ENCODE measurements at regions not wholly inside any gene's neighbourhood (a gene's known extent, or its start where the extent isn't known, plus 50 kb on each side); places are given as distances from the start of the nearest gene placed in this dataset.
"Not testable (repeated sequence)": the region's sequence is repeated elsewhere in the genome, so short reads cannot be mapped to it uniquely, and the experiment has no call there.

- DNase-seq, result no peak
Observed at GRCh38 chr2:82257796-82258555, 1953.4 kb upstream of the LRRTM1 start.

DNA sequence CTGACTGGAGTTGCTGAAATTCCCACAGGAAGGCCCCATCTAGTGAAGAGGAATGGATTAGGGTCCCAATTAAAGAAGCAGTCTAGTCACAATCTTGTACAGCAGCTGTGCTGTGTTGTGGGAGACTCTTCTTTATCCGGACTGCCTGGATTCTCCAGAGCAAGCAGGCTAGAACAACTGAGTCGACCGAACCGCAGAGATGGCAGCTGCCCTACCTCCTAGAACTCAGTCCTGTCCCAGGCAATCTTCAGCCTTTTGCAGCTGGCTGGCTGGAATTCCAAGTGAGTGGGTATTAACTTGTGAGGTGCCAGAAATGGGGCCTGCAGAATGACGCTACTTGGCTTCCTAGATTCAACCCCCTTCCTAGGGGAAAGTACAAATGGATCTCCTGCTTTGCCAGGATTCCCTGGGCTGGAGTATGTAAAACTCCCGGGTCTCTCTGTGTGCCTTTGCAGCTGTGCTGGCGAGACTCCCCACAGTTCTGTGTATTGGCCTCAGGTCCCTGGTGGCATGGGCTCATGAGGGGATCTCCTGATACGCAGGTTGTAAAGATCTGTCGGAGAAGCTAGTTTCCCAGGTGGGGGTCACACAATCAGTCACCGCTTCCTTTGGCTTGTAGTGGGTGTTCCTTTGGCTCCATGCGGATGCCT lies 1952.6 kb upstream of the LRRTM1 start:
- DNase-seq, result no peak

DNA sequence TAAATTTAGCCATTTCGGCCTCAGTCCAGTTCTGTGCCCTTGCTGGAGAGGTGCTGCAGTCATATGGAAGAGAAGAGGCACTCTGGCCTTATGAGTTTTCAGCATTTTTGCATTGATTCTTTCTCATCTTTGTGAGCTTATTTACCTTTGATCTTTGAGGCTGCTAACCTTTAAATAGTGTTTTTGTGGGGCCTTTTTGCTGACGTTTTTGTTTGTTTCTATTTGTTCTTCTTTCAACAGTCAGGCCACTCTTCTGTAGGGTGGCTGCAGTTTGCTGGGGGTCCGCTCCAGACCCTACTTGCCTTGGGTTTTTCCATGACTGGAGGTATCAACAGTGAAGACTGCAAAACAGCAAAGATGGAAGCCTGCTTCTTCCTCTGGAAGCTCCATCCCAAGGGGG lies 1951.7 kb upstream of the LRRTM1 start:
- no peak for DNase-seq

GRCh38 chr2:82254728-82255127 lies 1950.2 kb upstream of the LRRTM1 start:
- DNase-seq, result no peak

DNA sequence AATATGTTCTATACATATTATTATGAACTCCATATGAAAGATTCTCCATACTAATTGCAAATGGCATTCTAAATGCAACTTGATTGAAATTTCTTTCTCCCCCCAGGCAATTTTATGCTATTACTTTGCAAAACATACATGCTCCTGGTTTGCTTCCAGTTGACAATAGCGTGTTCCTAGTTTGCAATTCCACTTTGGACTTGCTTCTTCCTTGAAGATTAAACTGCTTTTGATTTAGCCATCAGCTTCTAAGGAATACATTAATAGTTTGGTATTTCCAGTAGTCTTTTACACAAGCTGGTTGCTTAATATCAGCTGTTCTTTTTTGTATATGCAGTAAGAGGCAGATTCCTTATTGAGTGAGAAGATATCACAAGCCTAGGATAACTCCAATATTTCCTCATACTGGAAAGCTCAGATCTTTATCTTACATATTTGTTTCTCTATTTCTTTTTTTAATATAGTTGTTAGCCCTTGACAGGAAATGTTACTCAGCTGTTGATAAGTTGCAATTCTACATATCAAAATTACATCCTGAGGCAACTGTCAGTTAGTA lies 1941.7 kb upstream of the LRRTM1 start:
- DNase-seq, result no peak

DNA sequence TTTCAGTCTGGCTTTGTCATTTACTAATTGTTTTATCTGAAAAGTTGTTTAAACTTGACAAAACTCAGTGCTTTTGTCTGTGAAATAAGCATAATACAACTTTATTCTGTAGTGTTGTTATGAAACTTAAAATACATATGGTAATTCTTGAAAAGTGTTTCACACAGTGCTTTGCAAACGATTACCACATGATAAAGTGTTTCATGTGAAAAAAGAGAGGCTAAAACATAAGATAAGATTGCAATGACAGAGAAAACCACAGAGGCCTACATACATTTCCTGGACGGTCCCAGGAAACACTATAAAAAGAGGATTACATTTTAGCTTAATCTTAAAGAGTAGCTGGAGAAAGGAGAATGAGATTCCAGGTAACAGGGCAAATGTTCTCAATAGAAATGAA lies 1934.6 kb upstream of the LRRTM1 start:
- DNase-seq, result no peak

DNA sequence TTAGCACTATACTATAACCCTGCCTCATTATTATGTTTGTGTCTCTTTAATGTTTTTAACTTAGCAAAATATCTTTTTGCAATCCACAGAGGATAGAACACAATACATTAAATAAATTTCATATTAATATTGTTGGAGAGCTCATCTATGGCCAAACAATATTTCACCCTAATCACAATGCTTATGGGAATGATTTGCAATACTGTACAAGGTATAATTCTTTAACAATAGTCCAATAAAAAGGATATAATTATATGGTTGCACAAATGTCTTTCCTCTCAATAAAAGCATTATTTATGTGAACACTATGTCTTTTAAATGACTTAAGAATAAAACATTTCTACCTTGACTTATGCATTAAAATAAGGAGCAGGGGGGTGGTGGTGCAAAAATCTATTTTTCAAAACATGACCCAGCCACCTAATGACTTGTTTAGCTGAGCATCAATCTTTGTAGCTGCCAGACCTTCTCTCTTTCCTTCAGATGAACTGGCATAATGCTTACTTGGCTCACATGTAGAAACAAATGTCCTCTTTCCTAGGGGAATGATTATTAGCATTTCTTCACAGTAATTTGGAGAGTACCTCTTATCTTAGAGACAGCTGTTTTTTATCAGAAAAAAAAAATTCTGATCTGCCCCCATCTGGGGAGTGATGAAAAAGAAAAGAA lies 1933.6 kb upstream of the LRRTM1 start:
- no peak for DNase-seq

GRCh38 chr2:82234283-82234874 lies 1929.8 kb upstream of the LRRTM1 start:
- no peak for DNase-seq

- DNase-seq, result no peak
Observed at GRCh38 chr2:82233806-82234205, 1929.3 kb upstream of the LRRTM1 start.

- no peak for DNase-seq
Observed at GRCh38 chr2:82230406-82230805, 1925.9 kb upstream of the LRRTM1 start.

- no peak for DNase-seq
Observed at GRCh38 chr2:82226441-82226840, 1921.9 kb upstream of the LRRTM1 start.

GRCh38 chr2:82224301-82224940 lies 1919.9 kb upstream of the LRRTM1 start:
- DNase-seq, result no peak

DNA sequence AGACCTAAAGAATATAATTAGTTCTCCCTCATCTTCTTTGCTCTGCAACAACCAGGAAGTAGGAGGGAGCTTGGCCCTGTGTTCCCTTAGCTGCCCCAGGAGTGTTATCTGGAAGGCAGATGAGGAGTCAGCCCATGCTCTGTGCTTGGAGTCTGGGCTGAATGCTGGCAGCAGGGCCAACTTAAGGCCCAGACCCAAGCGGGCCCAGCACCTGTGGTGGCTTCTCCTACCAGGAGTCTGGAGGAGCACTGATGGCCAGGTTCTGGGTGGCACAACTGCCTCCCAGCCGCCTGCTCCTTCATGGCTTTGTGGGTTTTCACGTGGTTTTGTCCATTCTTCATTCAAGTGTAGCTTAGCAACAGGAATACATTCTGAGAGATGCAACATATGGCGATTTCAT lies 1910.7 kb upstream of the LRRTM1 start:
- no peak for DNase-seq

DNA sequence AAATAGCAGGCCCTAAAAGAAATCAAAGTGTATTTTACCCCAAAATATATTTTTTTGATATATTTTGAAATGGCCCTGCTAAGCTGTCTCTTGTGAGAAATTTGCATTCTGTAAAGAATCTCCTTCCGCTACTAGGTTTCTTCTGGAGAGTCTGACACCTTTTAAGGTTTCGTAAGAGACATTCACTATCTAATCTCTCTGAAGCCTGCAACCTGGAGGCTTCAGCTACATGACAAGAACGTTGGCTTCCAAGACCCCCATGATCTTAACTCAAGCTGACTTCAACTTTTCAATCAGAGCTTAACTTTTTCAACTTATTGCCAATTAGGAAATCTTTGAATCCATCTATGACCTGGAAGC lies 1894.9 kb upstream of the LRRTM1 start:
- DNase-seq, result no peak

DNA sequence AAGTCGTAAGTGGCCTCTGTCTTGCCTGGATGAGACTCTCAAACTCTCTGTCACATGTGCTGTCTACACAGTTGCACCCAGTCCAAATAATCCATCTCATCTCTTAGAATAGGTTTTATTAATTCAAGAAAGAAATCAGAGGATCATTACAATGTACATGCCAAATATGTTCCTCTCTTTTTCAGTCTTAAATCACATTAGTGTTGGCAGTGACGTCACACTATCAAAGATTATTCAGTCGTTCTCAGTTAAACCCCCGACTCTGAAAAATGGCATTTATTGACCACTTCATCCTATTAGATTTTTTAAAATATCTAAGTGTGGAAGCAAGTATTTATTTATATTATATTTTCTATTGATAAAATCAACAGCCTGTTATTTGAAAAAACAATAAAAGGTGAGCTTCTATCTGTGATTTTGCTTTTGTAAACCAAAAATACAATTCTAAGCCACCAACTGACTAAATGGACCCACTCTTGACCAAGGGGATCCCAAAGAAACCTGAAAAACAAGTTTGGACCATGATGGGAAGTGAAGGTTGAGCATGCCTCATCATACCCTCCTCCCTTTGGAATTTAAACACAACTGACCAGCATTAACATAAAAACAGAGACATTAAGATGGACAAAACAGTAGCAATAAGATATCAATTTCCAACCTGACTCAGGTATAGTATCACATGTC lies 1894.4 kb upstream of the LRRTM1 start:
- no peak for DNase-seq

- no peak for DNase-seq
Observed at GRCh38 chr2:82182270-82182669, 1877.7 kb upstream of the LRRTM1 start.

DNA sequence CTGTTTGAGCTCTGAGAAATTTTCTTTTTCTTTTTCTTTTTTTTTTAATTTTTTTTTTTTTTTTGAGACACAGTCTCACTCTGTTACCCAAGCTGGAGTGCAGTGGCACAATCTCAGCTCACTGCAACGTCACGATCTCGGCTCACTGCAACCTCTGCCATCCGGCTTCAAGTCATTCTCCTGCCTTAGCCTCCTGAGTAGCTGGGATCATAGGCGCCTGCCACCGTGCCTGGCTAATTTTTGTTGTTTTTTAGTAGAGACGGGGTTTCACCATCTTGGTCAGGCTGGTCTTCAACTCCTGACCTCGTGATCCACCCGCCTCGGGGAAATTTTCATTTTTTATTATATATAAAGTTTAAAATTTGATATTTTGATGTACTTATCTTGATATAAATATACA lies 1870.7 kb upstream of the LRRTM1 start:
- not testable (repeated sequence) for DNase-seq

DNA sequence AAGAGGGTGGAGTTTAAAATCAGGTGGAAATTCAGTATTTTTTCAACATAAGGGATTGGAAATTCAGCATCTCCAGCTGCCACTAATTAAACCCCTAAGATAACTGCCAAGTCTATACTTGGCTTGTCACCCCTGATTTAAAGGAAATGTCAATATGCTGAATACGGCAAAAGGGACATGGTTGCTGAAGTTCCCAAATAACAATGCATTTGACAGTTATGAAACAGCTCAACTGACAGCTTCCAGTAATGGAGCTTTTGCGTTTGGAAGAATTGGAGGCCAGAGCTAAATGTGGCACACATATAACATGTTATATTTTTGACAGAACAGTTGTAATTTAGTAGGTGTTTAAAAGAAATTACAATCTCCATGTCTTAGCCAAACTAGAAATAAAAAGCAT lies 1867.9 kb upstream of the LRRTM1 start:
- no peak for DNase-seq

GRCh38 chr2:82169379-82169778 lies 1864.8 kb upstream of the LRRTM1 start:
- no peak for DNase-seq

DNA sequence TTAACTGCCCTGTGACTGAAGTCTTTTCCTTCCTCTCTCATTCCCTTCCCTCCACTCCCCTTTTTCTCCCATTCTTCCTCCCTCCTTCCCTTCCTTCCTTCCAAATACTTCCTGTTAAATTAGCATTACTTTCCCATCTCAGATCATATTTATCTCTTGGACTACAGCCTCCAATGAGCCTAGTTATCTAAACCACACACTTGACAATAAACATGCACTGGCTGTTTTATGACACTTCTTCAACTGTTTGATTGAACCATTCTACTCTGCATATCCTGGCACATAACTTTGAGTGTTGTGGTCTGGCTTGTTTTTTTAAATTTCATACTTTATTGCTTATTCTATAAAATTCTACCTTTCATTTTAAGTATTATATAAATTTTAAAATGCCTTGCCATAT lies 1860.8 kb upstream of the LRRTM1 start:
- DNase-seq, result no peak

DNA sequence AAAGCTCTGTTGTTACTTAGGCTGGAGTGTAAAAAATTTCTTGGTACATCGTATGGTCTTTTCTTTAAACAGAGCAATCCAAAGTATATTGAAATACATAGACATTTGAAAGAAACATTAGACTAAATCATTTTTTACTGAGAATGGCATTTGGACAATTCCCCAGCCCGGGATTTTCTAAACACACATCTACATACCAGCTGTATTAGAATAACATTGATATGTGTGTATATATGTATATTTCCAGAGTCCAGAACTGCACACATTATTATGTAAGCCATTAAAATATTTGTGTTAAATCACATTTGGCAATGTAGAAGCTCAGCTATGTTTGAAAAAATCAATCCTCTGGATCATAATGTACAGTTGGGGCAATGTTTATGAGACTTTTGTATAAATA lies 1853.6 kb upstream of the LRRTM1 start:
- DNase-seq, result no peak

GRCh38 chr2:82155469-82155868 lies 1850.9 kb upstream of the LRRTM1 start:
- DNase-seq, result no peak
